ENCODE measurements at regions not wholly inside any gene's neighbourhood (a gene's known extent, or its start where the extent isn't known, plus 50 kb on each side); places are given as distances from the start of the nearest gene placed in this dataset.

DNA sequence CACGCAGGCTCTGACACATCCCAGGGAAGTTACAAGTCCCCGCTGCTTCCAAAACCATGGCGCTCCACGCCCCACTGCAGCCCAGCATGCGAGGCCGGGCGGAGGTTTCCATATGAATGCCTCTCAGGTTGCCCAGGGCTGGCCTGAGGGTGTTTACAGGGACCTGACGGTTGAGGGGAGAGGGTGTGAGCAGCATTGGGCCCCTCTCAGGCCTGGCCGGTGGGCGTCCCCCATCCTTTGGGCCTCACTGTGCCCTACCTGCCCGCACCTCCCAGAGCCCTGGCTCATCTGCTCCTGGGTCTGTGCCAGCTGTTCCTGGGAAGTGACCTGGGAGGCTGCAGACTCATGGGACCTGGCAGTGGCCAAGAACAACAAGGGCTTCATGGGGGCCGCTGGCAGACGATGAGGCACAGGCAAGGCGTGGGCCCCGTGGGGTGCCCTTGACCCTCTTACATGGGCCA, 173.5 kb downstream of the C16orf95 start:
- DNase-seq = no peak
- Histone ChIP-seq H3K9me3 (no peaks in the 10 kb centered on the region), H3K27me3 (no peaks in the 10 kb centered on the region), H3K27ac (no peak overlapping the region), H3K36me3 (no peaks in the 10 kb centered on the region), H3K4me1 (ENCODE audit: insufficient read depth) (no peaks in the 10 kb centered on the region), H3K4me3 (no peak overlapping the region)
- intact Hi-C loops (cut with DNase I) = no loop called here
- TF ChIP-seq POLR2A (IDR thresholded peaks at IDR 0.05) (no peak), EP300 (IDR thresholded peaks at IDR 0.05) (no peak)
- TF ChIP-seq, protein P1, sequence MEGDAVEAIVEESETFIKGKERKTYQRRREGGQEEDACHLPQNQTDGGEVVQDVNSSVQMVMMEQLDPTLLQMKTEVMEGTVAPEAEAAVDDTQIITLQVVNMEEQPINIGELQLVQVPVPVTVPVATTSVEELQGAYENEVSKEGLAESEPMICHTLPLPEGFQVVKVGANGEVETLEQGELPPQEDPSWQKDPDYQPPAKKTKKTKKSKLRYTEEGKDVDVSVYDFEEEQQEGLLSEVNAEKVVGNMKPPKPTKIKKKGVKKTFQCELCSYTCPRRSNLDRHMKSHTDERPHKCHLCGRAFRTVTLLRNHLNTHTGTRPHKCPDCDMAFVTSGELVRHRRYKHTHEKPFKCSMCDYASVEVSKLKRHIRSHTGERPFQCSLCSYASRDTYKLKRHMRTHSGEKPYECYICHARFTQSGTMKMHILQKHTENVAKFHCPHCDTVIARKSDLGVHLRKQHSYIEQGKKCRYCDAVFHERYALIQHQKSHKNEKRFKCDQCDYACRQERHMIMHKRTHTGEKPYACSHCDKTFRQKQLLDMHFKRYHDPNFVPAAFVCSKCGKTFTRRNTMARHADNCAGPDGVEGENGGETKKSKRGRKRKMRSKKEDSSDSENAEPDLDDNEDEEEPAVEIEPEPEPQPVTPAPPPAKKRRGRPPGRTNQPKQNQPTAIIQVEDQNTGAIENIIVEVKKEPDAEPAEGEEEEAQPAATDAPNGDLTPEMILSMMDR (IDR thresholded peaks at IDR 0.05) = no peak
- WGBS, 3 donors = 88 to 92% (median 89%) methylated on average over 15 of the region's 15 CpGs

GRCh38 chr16:87144232-87144631, 173.0 kb downstream of the C16orf95 start:
- no peak for DNase-seq
- H3K27ac ChIP-seq = no peak overlapping the region
- intact Hi-C loops (cut with DNase I) = no loop called here
- no peak for TF ChIP-seq EP300 (IDR thresholded peaks at IDR 0.05)
- no peak for TF ChIP-seq POLR2A (IDR thresholded peaks at IDR 0.05)
- TF ChIP-seq, protein P1 (IDR thresholded peaks at IDR 0.05) = no peak
- 91 to 95% (median 93%) methylated on average over 11 of the region's 11 CpGs for WGBS, 3 donors
- H3K4me3 ChIP-seq = no peak overlapping the region
- H3K4me1 ChIP-seq (ENCODE audit: insufficient read depth) = no peaks in the 10 kb centered on the region
- no peaks in the 10 kb centered on the region for H3K27me3 ChIP-seq
- H3K36me3 ChIP-seq = no peaks in the 10 kb centered on the region
- no peaks in the 10 kb centered on the region for H3K9me3 ChIP-seq

- no peaks in the 10 kb centered on the region for H3K27me3 ChIP-seq
- DNase-seq = no peak
- no peak overlapping the region for H3K4me3 ChIP-seq
- TF ChIP-seq, protein P1 (IDR thresholded peaks at IDR 0.05) = no peak
- no peak overlapping the region for H3K27ac ChIP-seq
- no peaks in the 10 kb centered on the region for H3K9me3 ChIP-seq
- H3K4me1 ChIP-seq (ENCODE audit: insufficient read depth) = no peaks in the 10 kb centered on the region
- WGBS, 3 donors = 73 to 92% (median 85%) methylated on average over 22 to 24 of the region's 24 CpGs
- H3K36me3 ChIP-seq = no peaks in the 10 kb centered on the region
- intact Hi-C loops (cut with DNase I) = no loop called here
These were observed 171.7 kb downstream of the C16orf95 start for GRCh38 chr16:87145181-87146176.

DNA sequence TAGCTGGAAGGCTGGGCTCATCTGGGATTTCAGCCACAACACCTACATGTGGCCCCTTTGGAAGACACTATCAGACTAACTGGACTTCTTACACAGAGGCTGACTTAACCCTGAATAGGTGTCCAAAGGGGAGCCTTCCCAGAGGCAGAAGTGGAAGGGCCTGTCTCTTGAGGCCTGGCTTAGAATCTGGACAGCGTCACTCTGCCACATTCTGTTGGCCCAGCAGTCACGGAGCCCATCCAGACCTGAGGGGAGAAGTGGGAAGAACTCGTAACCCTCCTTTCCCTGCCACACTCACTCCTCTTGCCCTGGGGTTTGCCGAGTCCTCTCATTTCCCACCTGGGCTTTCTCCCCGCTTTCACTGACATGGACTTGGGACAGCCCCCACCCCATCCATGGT, 170.5 kb downstream of the C16orf95 start:
- Histone ChIP-seq H3K36me3 (no peaks in the 10 kb centered on the region), H3K27ac (no peak overlapping the region), H3K4me1 (ENCODE audit: insufficient read depth) (no peaks in the 10 kb centered on the region), H3K9me3 (no peaks in the 10 kb centered on the region), H3K27me3 (no peaks in the 10 kb centered on the region), H3K4me3 (no peak overlapping the region)
- intact Hi-C loops (cut with DNase I) = no loop called here
- WGBS, 3 donors = 91 to 97% (median 96%) methylated on average over 5 of the region's 5 CpGs
- no peak for DNase-seq
- no peak for TF ChIP-seq POLR2A (IDR thresholded peaks at IDR 0.05)
- TF ChIP-seq, protein P1 (IDR thresholded peaks at IDR 0.05) = no peak
- TF ChIP-seq EP300 (IDR thresholded peaks at IDR 0.05) = no peak

Measured in ovary (tissue), 7 donors.